ENCODE measurements at regions not wholly inside any gene's neighbourhood (a gene's known extent, or its start where the extent isn't known, plus 50 kb on each side); places are given as distances from the start of the nearest gene placed in this dataset.

GRCh38 chr16:59180083-59180476 lies 446.0 kb upstream of the GOT2 start:
- DNase-seq: no peak

GRCh38 chr16:59179446-59180082 lies 445.4 kb upstream of the GOT2 start:
- no peak for DNase-seq

- no peak for DNase-seq
Observed at GRCh38 chr16:59173408-59173831, 439.3 kb upstream of the GOT2 start.

- DNase-seq: no peak
Observed at GRCh38 chr16:59170099-59170712, 436.1 kb upstream of the GOT2 start.

- DNase-seq: no peak
Observed at GRCh38 chr16:59169168-59169567, 435.1 kb upstream of the GOT2 start.

GRCh38 chr16:59168461-59169114 lies 434.5 kb upstream of the GOT2 start:
- no peak for DNase-seq

GRCh38 chr16:59164461-59164860 lies 430.3 kb upstream of the GOT2 start:
- no peak for DNase-seq

GRCh38 chr16:59163371-59164055 lies 429.4 kb upstream of the GOT2 start:
- no peak for DNase-seq

- no peak for DNase-seq
Observed at GRCh38 chr16:59161679-59162078, 427.6 kb upstream of the GOT2 start.

GRCh38 chr16:59154295-59154694 lies 420.2 kb upstream of the GOT2 start:
- DNase-seq: no peak

GRCh38 chr16:59148769-59149155 lies 414.6 kb upstream of the GOT2 start:
- DNase-seq: no peak

GRCh38 chr16:59148056-59148768 lies 414.1 kb upstream of the GOT2 start:
- no peak for DNase-seq

- DNase-seq: no peak
Observed at GRCh38 chr16:59146140-59146539, 412.0 kb upstream of the GOT2 start.

- no peak for DNase-seq
Observed at GRCh38 chr16:59144841-59145240, 410.7 kb upstream of the GOT2 start.

GRCh38 chr16:59144326-59144725 lies 410.2 kb upstream of the GOT2 start:
- no peak for DNase-seq

- DNase-seq: no peak
Observed at GRCh38 chr16:59126486-59126885, 392.4 kb upstream of the GOT2 start.

- no peak for DNase-seq
Observed at GRCh38 chr16:59124056-59124455, 389.9 kb upstream of the GOT2 start.

GRCh38 chr16:59123479-59123878 lies 389.4 kb upstream of the GOT2 start:
- no peak for DNase-seq

GRCh38 chr16:59122262-59122537 lies 388.1 kb upstream of the GOT2 start:
- DNase-seq: no peak

- DNase-seq: no peak
Observed at GRCh38 chr16:59121411-59122261, 387.5 kb upstream of the GOT2 start.

GRCh38 chr16:59116744-59117143 lies 382.6 kb upstream of the GOT2 start:
- no peak for DNase-seq

GRCh38 chr16:59114790-59115189 lies 380.7 kb upstream of the GOT2 start:
- no peak for DNase-seq
